HFFc6 (cell line): ENCODE measurements at regions not wholly inside any gene's neighbourhood (a gene's known extent, or its start where the extent isn't known, plus 50 kb on each side); places are given as distances from the start of the nearest gene placed in this dataset.
"Not testable (repeated sequence)": the region's sequence is repeated elsewhere in the genome, so short reads cannot be mapped to it uniquely, and the experiment has no call there.

Experiments
- DNase-seq: peaks from one replicate; pipeline ENCODE4 v3.0.0-alpha.2; 2018
- H3K27ac Mint-ChIP-seq: 2 replicates; pipeline ENCODE4 v1.8.0; 2020; ENCODE audit warnings: mild to moderate bottlenecking, mixed read lengths
- H3K27me3 Mint-ChIP-seq: 2 replicates; pipeline ENCODE4 v1.8.0; 2021; ENCODE audit warnings: mild to moderate bottlenecking, moderate library complexity, mixed read lengths; ENCODE audit not compliant: insufficient read depth
- H3K36me3 Mint-ChIP-seq: 2 replicates; pipeline ENCODE4 v1.8.0; 2021; ENCODE audit warnings: low read depth, mixed read lengths
- H3K4me1 Mint-ChIP-seq: 2 replicates; pipeline ENCODE4 v1.8.0; 2020; ENCODE audit warnings: low read depth, mixed read lengths
- H3K4me3 Mint-ChIP-seq: 2 replicates; pipeline ENCODE4 v1.8.0; 2020; ENCODE audit warnings: mild to moderate bottlenecking, moderate library complexity, mixed read lengths
- H3K9me3 Mint-ChIP-seq: 2 replicates; pipeline ENCODE4 v1.8.0; 2020; ENCODE audit warnings: mild to moderate bottlenecking, mixed read lengths
- TF ChIP-seq, protein P1 (sequence below): fragments of 200-600 bp; sonication (generic); IDR thresholded peaks from 2 replicates; pipeline ENCODE4 v1.5.0; 2021; ENCODE audit warnings: antibody characterized with exemption, mild to moderate bottlenecking

DNA sequence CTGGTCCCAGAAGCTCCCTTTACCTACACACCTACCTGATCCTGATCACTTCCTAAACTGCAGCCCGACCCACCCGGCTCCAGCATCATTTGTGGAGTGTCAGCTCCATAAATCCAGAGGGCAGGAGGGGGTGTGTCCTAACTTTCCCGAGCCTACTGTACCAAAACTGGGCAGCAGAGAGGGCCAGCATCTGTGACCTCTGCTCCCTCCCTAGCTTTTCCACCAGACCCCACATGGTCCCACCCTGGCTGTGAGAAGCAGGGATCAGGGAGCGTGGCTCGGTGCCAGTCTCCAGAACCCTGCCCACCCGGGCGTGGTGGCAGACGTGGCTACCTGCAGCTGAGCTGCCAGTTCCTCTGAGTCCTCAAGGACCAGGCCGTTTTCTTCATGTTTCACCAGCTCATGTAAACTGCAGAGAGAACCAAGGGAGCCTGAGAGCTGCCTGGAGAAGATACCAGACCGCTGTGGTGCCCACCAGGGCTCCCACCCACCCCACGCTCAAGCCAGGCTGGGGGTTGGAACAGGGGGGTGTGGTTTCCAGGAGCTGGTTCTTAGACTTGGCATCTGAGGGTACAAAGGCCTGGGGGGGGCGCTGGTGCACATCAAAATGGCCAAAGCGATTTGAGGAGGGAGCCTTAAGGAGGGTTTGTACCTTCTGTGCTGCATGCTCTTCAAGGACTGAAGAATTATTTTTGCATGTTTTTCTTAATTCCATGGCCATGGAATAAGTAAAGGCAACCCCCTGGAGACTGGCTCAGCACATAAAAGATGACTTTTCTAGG, 76.7 kb upstream of the DRD5 start:
- no peak for DNase-seq
- H3K4me3 Mint-ChIP-seq = no peak overlapping the region
- H3K27ac Mint-ChIP-seq = no peak overlapping the region
- TF ChIP-seq, protein P1, sequence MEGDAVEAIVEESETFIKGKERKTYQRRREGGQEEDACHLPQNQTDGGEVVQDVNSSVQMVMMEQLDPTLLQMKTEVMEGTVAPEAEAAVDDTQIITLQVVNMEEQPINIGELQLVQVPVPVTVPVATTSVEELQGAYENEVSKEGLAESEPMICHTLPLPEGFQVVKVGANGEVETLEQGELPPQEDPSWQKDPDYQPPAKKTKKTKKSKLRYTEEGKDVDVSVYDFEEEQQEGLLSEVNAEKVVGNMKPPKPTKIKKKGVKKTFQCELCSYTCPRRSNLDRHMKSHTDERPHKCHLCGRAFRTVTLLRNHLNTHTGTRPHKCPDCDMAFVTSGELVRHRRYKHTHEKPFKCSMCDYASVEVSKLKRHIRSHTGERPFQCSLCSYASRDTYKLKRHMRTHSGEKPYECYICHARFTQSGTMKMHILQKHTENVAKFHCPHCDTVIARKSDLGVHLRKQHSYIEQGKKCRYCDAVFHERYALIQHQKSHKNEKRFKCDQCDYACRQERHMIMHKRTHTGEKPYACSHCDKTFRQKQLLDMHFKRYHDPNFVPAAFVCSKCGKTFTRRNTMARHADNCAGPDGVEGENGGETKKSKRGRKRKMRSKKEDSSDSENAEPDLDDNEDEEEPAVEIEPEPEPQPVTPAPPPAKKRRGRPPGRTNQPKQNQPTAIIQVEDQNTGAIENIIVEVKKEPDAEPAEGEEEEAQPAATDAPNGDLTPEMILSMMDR = no peak
- H3K27me3 Mint-ChIP-seq = peaks cover 2% of the 10 kb centered on the region
- peaks cover 22% of the 10 kb centered on the region for H3K9me3 Mint-ChIP-seq
- no peaks in the 10 kb centered on the region for H3K36me3 Mint-ChIP-seq
- no peaks in the 10 kb centered on the region for H3K4me1 Mint-ChIP-seq

DNA sequence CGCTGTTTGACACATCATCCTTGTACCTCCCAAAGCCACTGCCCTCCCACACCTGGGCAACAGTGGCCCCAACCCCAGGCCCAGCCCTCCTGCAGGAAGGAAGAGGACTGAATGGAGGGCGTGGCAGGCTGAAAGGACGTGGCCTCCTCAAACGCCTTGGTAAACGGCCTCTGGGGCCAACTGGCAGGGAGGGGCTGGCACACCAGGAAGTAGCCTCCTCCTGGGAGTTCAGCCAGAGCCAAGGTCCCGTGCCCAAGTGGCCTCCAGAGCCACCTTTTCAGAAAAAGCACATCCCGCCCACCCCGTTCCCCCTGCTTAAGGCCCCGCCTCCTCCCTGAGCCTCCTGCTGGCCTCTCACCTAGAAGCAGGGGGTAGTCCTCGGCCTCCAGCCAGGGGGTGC, 74.2 kb upstream of the DRD5 start:
- H3K27ac Mint-ChIP-seq, H3K27me3 Mint-ChIP-seq, DNase-seq, H3K36me3 Mint-ChIP-seq, H3K4me3 Mint-ChIP-seq, H3K4me1 Mint-ChIP-seq: not testable (repeated sequence)
- H3K9me3 Mint-ChIP-seq = peaks cover 38% of the 10 kb centered on the region

DNA sequence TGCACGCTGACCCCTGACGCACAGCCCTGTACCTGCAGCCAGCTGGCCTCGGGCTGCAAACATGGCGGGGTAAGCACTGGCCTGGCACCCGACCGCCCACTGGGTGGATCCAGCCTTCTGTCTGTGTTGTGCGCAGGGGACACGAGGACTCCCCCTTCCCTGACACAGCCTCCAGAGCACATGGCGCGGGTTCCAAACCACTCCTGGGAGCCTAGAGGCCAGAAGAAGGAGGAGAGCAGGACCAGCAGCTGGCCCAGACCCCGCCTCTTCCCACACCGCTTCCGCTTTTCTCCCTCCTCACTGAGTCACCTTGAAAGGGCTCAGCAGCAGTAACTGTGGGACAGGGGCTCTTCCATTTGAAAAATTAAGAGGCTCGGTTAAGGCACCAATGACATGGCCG, 73.5 kb upstream of the DRD5 start:
- not testable (repeated sequence) for DNase-seq, H3K27ac Mint-ChIP-seq, H3K4me3 Mint-ChIP-seq, H3K27me3 Mint-ChIP-seq, H3K36me3 Mint-ChIP-seq, H3K4me1 Mint-ChIP-seq
- H3K9me3 Mint-ChIP-seq = peaks cover 38% of the 10 kb centered on the region

DNA sequence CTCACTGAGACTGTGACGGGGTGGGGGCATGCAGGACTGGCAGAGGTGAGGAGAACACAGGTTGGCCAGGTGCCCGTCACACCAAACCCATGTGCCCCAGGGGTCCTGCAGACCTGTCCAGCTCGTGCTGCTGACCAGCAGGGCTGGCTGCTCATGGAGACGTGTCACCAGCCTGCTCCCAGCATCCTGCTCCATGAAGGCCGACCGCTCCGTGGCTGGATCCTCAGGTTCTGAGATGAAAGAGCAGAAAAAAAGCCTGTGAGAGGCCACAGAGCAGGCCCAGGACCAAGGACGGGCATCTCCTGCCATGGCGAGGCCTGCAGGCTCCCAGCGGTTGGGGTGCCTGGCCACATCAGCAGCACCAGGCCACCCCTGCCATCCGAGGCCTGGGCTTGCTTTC, 71.7 kb upstream of the DRD5 start:
- Mint-ChIP-seq H3K9me3 (peaks cover 41% of the 10 kb centered on the region), H3K27me3 (peaks cover 2% of the 10 kb centered on the region; the same call in 1 of the 2 replicates), H3K4me1 (no peaks in the 10 kb centered on the region), H3K4me3 (no peak overlapping the region), H3K27ac (no peak overlapping the region), H3K36me3 (no peaks in the 10 kb centered on the region)
- no peak for DNase-seq
- TF ChIP-seq, protein P1 = no peak

DNA sequence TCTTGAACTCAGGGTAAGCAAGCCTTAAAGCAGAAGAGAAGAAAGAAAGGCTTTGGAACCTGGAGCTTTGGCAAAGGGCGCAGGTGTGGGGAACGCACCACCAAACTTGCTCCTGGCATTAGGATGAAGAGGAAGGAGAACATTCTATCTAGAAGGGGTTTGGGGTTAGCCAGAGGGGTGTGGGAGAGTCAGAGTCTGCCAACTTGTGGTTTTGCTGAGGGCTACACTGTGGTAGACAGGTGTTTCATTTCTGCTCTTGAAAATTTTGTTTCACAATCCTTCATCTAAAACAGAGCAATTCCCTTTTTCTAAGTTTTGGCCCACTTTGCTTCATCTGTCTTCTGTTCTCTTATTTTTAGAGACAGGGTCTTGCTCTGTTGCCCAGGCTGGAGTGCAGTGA, 66.2 kb upstream of the DRD5 start:
- H3K9me3 Mint-ChIP-seq = peaks cover 56% of the 10 kb centered on the region
- H3K36me3 Mint-ChIP-seq, H3K4me3 Mint-ChIP-seq, DNase-seq, H3K27ac Mint-ChIP-seq, H3K4me1 Mint-ChIP-seq, H3K27me3 Mint-ChIP-seq: not testable (repeated sequence)

DNA sequence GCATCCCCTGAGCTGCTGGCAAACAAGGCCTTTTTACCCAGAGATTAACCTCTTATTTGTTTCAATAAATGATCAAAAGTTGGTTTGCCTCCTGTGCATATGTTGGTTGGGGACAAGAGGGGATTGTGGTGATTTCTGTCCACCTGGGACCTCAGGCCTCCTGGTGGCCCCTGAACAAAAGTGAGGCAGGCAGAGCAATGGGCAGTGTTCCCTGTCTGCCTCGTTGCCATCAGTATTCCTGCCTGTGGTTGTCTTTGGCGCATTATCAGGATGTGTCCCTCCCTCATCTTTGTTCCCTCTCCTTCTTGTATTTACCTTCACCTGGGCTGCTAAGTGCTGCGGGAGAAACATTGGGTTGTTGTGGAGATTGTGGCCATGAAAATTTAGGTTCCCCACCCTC, 65.3 kb upstream of the DRD5 start:
- no peak for DNase-seq
- TF ChIP-seq, protein P1 = no peak
- H3K9me3 Mint-ChIP-seq = peaks cover 55% of the 10 kb centered on the region
- H3K27ac Mint-ChIP-seq = no peak overlapping the region
- no peaks in the 10 kb centered on the region; the same call in 1 of the 2 replicates for H3K27me3 Mint-ChIP-seq
- no peaks in the 10 kb centered on the region for H3K4me1 Mint-ChIP-seq
- peaks cover 6% of the 10 kb centered on the region; the same call in 1 of the 2 replicates for H3K36me3 Mint-ChIP-seq
- H3K4me3 Mint-ChIP-seq = no peak overlapping the region

DNA sequence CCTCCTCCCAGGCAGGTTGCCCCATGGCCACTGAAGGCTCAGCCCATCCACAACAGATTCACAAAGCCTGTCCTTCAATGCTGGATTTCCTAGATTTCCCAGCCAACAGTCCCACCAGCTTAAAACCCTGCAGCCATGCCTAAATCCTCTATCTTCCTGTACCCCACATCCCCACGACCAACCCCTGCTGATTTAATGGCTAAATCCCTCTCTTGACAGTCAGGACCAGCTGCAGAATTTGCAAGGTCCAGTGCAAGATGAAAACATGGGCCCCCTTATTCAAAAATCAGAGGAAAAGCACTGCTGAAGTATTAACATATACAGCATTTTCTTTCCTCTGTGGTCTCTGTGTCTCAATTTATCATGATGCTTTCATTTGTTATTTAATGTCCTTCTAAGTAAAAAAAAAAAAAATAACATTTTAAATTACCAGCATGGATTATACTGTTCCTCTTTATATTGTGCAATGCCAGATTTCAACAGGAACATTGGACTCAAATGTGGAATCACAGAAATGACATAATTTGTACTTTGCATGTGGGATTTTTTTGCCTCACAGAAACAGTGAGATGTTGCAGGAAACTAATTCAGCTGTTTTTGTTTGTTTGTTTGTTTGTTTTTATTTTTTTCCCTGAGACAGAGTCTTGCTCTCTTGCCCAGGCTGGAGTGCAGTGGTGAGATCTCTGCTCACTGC, 63.0 kb upstream of the DRD5 start:
- H3K4me3 Mint-ChIP-seq, H3K27ac Mint-ChIP-seq, H3K27me3 Mint-ChIP-seq, DNase-seq, H3K4me1 Mint-ChIP-seq, H3K36me3 Mint-ChIP-seq: not testable (repeated sequence)
- H3K9me3 Mint-ChIP-seq = peaks cover 46% of the 10 kb centered on the region

DNA sequence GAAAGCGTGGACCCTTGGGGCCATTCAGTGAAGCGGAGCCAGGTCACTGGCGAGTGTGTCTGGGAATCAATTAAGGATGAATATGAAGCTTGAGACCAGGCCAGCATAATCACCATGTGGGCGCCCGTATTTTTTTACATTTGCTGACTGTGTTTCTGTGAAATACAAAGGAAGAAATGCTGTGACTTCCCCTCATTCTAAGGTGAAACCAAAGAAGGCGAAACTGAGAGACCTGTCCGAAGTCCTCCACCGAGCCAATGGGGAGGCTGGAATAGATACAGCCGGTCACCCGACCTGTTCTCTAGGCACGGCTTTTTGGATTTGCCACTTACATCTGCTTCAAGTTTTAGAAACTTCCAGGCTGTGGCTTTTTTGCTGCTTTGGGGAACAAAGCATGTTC, 59.3 kb upstream of the DRD5 start:
- not testable (repeated sequence) for DNase-seq, H3K4me1 Mint-ChIP-seq, H3K4me3 Mint-ChIP-seq, H3K27me3 Mint-ChIP-seq, H3K36me3 Mint-ChIP-seq, H3K27ac Mint-ChIP-seq
- peaks cover 47% of the 10 kb centered on the region for H3K9me3 Mint-ChIP-seq
